DOHH2 (cell line): ENCODE measurements at regions not wholly inside any gene's neighbourhood (a gene's known extent, or its start where the extent isn't known, plus 50 kb on each side); places are given as distances from the start of the nearest gene placed in this dataset.

ENCODE experiments used
- CTCF ChIP-seq: fragments of 200-600 bp; sonication (generic); IDR thresholded peaks from one replicate; pipeline ENCODE4 v1.5.1; 2014; ENCODE audit warnings: antibody characterized with exemption, mild to moderate bottlenecking, low read depth, low read length; ENCODE audit not compliant: poor library complexity, severe bottlenecking
- EZH2phosphoT487 ChIP-seq: fragments of 200-600 bp; sonication (generic); IDR thresholded peaks from 2 replicates; pipeline ENCODE4 v1.6.1; 2017; ENCODE audit warnings: borderline replicate concordance, mild to moderate bottlenecking, antibody characterized with exemption, low read length, moderate library complexity, mixed read lengths

GRCh38 chr3:160090653-160091052 is 102.0 kb downstream of the IL12A start:
- TF ChIP-seq CTCF (no peak), EZH2phosphoT487 (no peak)
